ENCODE measurements at regions not wholly inside any gene's neighbourhood (a gene's known extent, or its start where the extent isn't known, plus 50 kb on each side); places are given as distances from the start of the nearest gene placed in this dataset.

- dilution Hi-C loops (cut with MboI; ENCODE audit: extremely low pct_ligation_motif_present, low sequenced_read_pairs) = no loop called here
- H3K9ac ChIP-seq (ENCODE audit: control insufficient read depth, extremely low read depth, insufficient read depth, low read length) = no peak overlapping the region
- H3K79me2 ChIP-seq (ENCODE audit: control insufficient read depth, insufficient read depth, low read length) = no peaks in the 10 kb centered on the region
- no peaks in the 10 kb centered on the region for H3K9me3 ChIP-seq (ENCODE audit: control insufficient read depth, low read depth, low read length)
- no peak overlapping the region for H3K27ac ChIP-seq (ENCODE audit: control insufficient read depth, insufficient read depth, low read length)
- TF ChIP-seq EZH2 (IDR thresholded peaks at IDR 0.05; ENCODE audit: low read length) (no peak), CTCF (optimal IDR thresholded peaks at IDR 0.05 in 1 of 3, IDR thresholded peaks at IDR 0.05 in 1 of 3, conservative IDR thresholded peaks at IDR 0.05 in 1 of 3; ENCODE audit: extremely low read depth in 1 of 3, insufficient read depth in 2 of 3, low read length in 3 of 3) (no peak)
- no peak overlapping the region for H2AFZ ChIP-seq (ENCODE audit: control insufficient read depth, low read length)
- no peaks in the 10 kb centered on the region for H3K27me3 ChIP-seq (ENCODE audit: control insufficient read depth, extremely low read depth, insufficient read depth, low read length)
- FAIRE-seq (no peak), DNase-seq (ENCODE audit: low read depth, low spot score) (no peak)
- H3K9me1 ChIP-seq (ENCODE audit: control insufficient read depth, extremely low read depth, insufficient read depth, low read length) = no peaks in the 10 kb centered on the region
- H4K20me1 ChIP-seq (ENCODE audit: control insufficient read depth, extremely low read depth, insufficient read depth, low read length) = no peaks in the 10 kb centered on the region
- no peak overlapping the region for H3K4me2 ChIP-seq (ENCODE audit: control insufficient read depth, extremely low read depth, insufficient read depth, low read depth, low read length)
- H3K4me3 ChIP-seq (ENCODE audit: control insufficient read depth in 2 of 3, extremely low read depth in 1 of 3, insufficient read depth in 2 of 3, low read depth in 1 of 3, low read length in 3 of 3) = no peak overlapping the region
- H3K4me1 ChIP-seq (ENCODE audit: control insufficient read depth, extremely low read depth, insufficient read depth, low read length) = no peaks in the 10 kb centered on the region
- no peaks in the 10 kb centered on the region for H3K36me3 ChIP-seq (ENCODE audit: control insufficient read depth in 2 of 2, extremely low read depth in 1 of 2, insufficient read depth in 2 of 2, low read length in 2 of 2)
Observed at GRCh38 chr14:65164825-65165135, 62.5 kb upstream of the MAX start.

GRCh38 chr14:65167072-65167645 is 64.8 kb upstream of the MAX start:
- FAIRE-seq (no peak), DNase-seq (ENCODE audit: low read depth, low spot score) (no peak)
- dilution Hi-C loops (cut with MboI; ENCODE audit: extremely low pct_ligation_motif_present, low sequenced_read_pairs) = no loop called here
- Histone ChIP-seq H3K79me2 (ENCODE audit: control insufficient read depth, insufficient read depth, low read length) (no peaks in the 10 kb centered on the region), H4K20me1 (ENCODE audit: control insufficient read depth, extremely low read depth, insufficient read depth, low read length) (no peaks in the 10 kb centered on the region), H2AFZ (ENCODE audit: control insufficient read depth, low read length) (no peak overlapping the region), H3K9me3 (ENCODE audit: control insufficient read depth, low read depth, low read length) (no peaks in the 10 kb centered on the region), H3K4me2 (ENCODE audit: control insufficient read depth, extremely low read depth, insufficient read depth, low read depth, low read length) (no peak overlapping the region), H3K27ac (ENCODE audit: control insufficient read depth, insufficient read depth, low read length) (no peak overlapping the region), H3K27me3 (ENCODE audit: control insufficient read depth, extremely low read depth, insufficient read depth, low read length) (peaks cover 2% of the 10 kb centered on the region), H3K9ac (ENCODE audit: control insufficient read depth, extremely low read depth, insufficient read depth, low read length) (no peak overlapping the region), H3K4me3 (ENCODE audit: control insufficient read depth in 2 of 3, extremely low read depth in 1 of 3, insufficient read depth in 2 of 3, low read depth in 1 of 3, low read length in 3 of 3) (no peak overlapping the region), H3K36me3 (ENCODE audit: control insufficient read depth in 2 of 2, extremely low read depth in 1 of 2, insufficient read depth in 2 of 2, low read length in 2 of 2) (no peaks in the 10 kb centered on the region), H3K4me1 (ENCODE audit: control insufficient read depth, extremely low read depth, insufficient read depth, low read length) (peaks cover 3% of the 10 kb centered on the region), H3K9me1 (ENCODE audit: control insufficient read depth, extremely low read depth, insufficient read depth, low read length) (no peaks in the 10 kb centered on the region)
- TF ChIP-seq CTCF (optimal IDR thresholded peaks at IDR 0.05 in 1 of 3, IDR thresholded peaks at IDR 0.05 in 1 of 3, conservative IDR thresholded peaks at IDR 0.05 in 1 of 3; ENCODE audit: extremely low read depth in 1 of 3, insufficient read depth in 2 of 3, low read length in 3 of 3) (no peak), EZH2 (IDR thresholded peaks at IDR 0.05; ENCODE audit: low read length) (no peak)

Measured in keratinocyte (primary cell).